ENCODE measurements at regions not wholly inside any gene's neighbourhood (a gene's known extent, or its start where the extent isn't known, plus 50 kb on each side); places are given as distances from the start of the nearest gene placed in this dataset.

DNA sequence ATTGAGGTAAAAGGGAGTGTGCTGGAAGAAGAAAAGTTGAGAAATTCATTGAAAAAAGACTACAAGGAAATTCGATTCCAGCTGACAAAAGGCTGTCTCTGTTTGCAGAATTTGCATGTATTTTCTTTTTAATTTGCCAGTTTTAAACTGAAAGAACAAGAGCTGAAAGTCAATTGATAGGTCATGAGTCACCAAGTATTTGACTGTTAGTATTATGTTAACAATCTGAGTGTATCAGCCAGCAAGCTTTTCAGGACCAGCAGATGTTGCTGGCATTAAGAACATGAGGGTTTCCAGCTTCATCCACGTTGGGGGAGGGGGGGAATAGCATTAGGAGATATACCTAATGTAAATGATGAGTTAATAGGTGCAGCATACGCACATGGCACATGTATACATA is 726.7 kb downstream of the METTL15 start:
- no peak overlapping the region for H3K27ac ChIP-seq (ENCODE audit: low read depth in 1 of 2, low read length in 2 of 2)
- intact Hi-C loops (cut with DNase I, micrococcal nuclease): no loop called here
- no peaks in the 10 kb centered on the region for H3K27me3 ChIP-seq (ENCODE audit: control insufficient read depth in 1 of 2, insufficient read depth in 2 of 2, low read length in 2 of 2)
- POLR2A ChIA-PET: no interaction called here
- no peaks in the 10 kb centered on the region for H3K9me3 ChIP-seq (ENCODE audit: control insufficient read depth in 1 of 2, insufficient read depth in 1 of 2, low read length in 2 of 2)
- Mint-ChIP-seq H3K27ac (no peak overlapping the region), H3K9me3 (peaks cover 13% of the 10 kb centered on the region), H3K36me3 (ENCODE audit: low read depth) (no peaks in the 10 kb centered on the region), H3K4me3 (no peak overlapping the region), H3K4me1 (ENCODE audit: low read depth) (no peaks in the 10 kb centered on the region), H3K27me3 (no peaks in the 10 kb centered on the region)
- ATAC-seq (ENCODE audit: poor library complexity): no peak
- no peaks in the 10 kb centered on the region for H3K36me3 ChIP-seq (ENCODE audit: insufficient read depth, low read length)
- TF ChIP-seq CTCF (IDR thresholded peaks at IDR 0.05): no peak
- no peak overlapping the region for H3K4me3 ChIP-seq (ENCODE audit: low read length)
- no peaks in the 10 kb centered on the region for H3K4me1 ChIP-seq (ENCODE audit: insufficient read depth, low read length)
- CTCF ChIA-PET: no interaction called here
- no peak for DNase-seq

- Histone ChIP-seq H3K27ac (ENCODE audit: low read depth in 1 of 2, low read length in 2 of 2) (no peak overlapping the region), H3K4me3 (ENCODE audit: low read length) (no peak overlapping the region), H3K9me3 (ENCODE audit: control insufficient read depth in 1 of 2, insufficient read depth in 1 of 2, low read length in 2 of 2) (no peaks in the 10 kb centered on the region), H3K4me1 (ENCODE audit: insufficient read depth, low read length) (no peaks in the 10 kb centered on the region), H3K27me3 (ENCODE audit: control insufficient read depth in 1 of 2, insufficient read depth in 2 of 2, low read length in 2 of 2) (no peaks in the 10 kb centered on the region), H3K36me3 (ENCODE audit: insufficient read depth, low read length) (no peaks in the 10 kb centered on the region)
- peaks cover 20% of the 10 kb centered on the region for H3K9me3 Mint-ChIP-seq
- H3K36me3 Mint-ChIP-seq (ENCODE audit: low read depth): no peaks in the 10 kb centered on the region
- ChIA-PET CTCF (no interaction called here), POLR2A (no interaction called here)
- H3K4me3 Mint-ChIP-seq: no peak overlapping the region
- no peak overlapping the region for H3K27ac Mint-ChIP-seq
- DNase-seq (no peak), ATAC-seq (ENCODE audit: poor library complexity) (no peak)
- intact Hi-C loops (cut with DNase I, micrococcal nuclease): no loop called here
- no peaks in the 10 kb centered on the region for H3K27me3 Mint-ChIP-seq
- no peak for TF ChIP-seq CTCF (IDR thresholded peaks at IDR 0.05)
- no peaks in the 10 kb centered on the region for H3K4me1 Mint-ChIP-seq (ENCODE audit: low read depth)
Measured at GRCh38 chr11:28833670-28834069, 725.5 kb downstream of the METTL15 start.

DNA sequence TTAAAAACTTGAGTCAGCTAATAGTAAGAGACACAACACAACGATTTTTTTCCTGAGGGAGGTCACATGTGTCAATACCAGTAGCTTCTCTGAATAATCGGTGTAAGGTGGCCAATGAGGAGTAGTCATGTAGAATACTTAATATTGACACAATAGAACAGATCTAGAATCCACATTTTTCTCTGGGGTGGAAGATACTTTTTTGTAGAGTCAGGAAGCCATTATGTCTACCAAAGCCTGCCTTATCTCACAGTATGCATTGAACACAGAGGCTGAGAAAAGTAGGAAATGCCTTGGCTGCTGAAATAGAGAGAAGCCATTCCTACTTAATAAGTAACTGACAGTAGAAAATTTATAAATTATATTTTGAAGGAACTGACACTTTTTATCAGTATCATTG is 725.0 kb downstream of the METTL15 start:
- ATAC-seq (ENCODE audit: poor library complexity) (no peak), DNase-seq (no peak)
- Histone ChIP-seq H3K27ac (ENCODE audit: low read depth in 1 of 2, low read length in 2 of 2) (no peak overlapping the region), H3K4me1 (ENCODE audit: insufficient read depth, low read length) (no peaks in the 10 kb centered on the region), H3K4me3 (ENCODE audit: low read length) (no peak overlapping the region), H3K27me3 (ENCODE audit: control insufficient read depth in 1 of 2, insufficient read depth in 2 of 2, low read length in 2 of 2) (no peaks in the 10 kb centered on the region), H3K9me3 (ENCODE audit: control insufficient read depth in 1 of 2, insufficient read depth in 1 of 2, low read length in 2 of 2) (no peaks in the 10 kb centered on the region), H3K36me3 (ENCODE audit: insufficient read depth, low read length) (no peaks in the 10 kb centered on the region)
- intact Hi-C loops (cut with DNase I, micrococcal nuclease): no loop called here
- Mint-ChIP-seq H3K36me3 (ENCODE audit: low read depth) (no peaks in the 10 kb centered on the region), H3K4me3 (no peak overlapping the region), H3K9me3 (peaks cover 20% of the 10 kb centered on the region), H3K4me1 (ENCODE audit: low read depth) (no peaks in the 10 kb centered on the region), H3K27ac (no peak overlapping the region), H3K27me3 (no peaks in the 10 kb centered on the region)
- TF ChIP-seq CTCF (IDR thresholded peaks at IDR 0.05): no peak
- ChIA-PET POLR2A (no interaction called here), CTCF (no interaction called here)

Data from CD4-positive, alpha-beta T cell (primary cell).